GM18868 (cell line): ENCODE measurements at regions not wholly inside any gene's neighbourhood (a gene's known extent, or its start where the extent isn't known, plus 50 kb on each side); places are given as distances from the start of the nearest gene placed in this dataset.

Experiments
- ATAC-seq: cut with Tn5 transposase; IDR thresholded peaks from one replicate; pipeline ENCODE4 v1.9.1; 2021; ENCODE audit warnings: mild to moderate bottlenecking, moderate library complexity; ENCODE audit not compliant: unreplicated experiment

GRCh38 chr11:45449036-45449601 lies 163.0 kb upstream of the SYT13 start:
- no peak for ATAC-seq

- ATAC-seq, result no peak
These were observed 162.4 kb upstream of the SYT13 start for GRCh38 chr11:45448561-45448960.

GRCh38 chr11:45446998-45447397 lies 160.9 kb upstream of the SYT13 start:
- no peak for ATAC-seq

- no peak for ATAC-seq
These were observed 160.3 kb upstream of the SYT13 start for GRCh38 chr11:45446434-45446833.

GRCh38 chr11:45444796-45445195 lies 158.7 kb upstream of the SYT13 start:
- ATAC-seq, result no peak

- no peak for ATAC-seq
These were observed 154.0 kb upstream of the SYT13 start for GRCh38 chr11:45440111-45440510.

GRCh38 chr11:45436966-45437365 lies 150.8 kb upstream of the SYT13 start:
- no peak for ATAC-seq

- no peak for ATAC-seq
These were observed 150.0 kb upstream of the SYT13 start for GRCh38 chr11:45436118-45436517.

GRCh38 chr11:45435706-45436105 lies 149.6 kb upstream of the SYT13 start:
- ATAC-seq, result no peak

GRCh38 chr11:45432910-45433309 lies 146.8 kb upstream of the SYT13 start:
- no peak for ATAC-seq

GRCh38 chr11:45432100-45432499 lies 146.0 kb upstream of the SYT13 start:
- ATAC-seq, result no peak

GRCh38 chr11:45431046-45432018 lies 145.2 kb upstream of the SYT13 start:
- ATAC-seq, result no peak

GRCh38 chr11:45430361-45430760 lies 144.2 kb upstream of the SYT13 start:
- no peak for ATAC-seq

GRCh38 chr11:45429719-45430118 lies 143.6 kb upstream of the SYT13 start:
- ATAC-seq, result no peak

GRCh38 chr11:45428541-45429230 lies 142.5 kb upstream of the SYT13 start:
- ATAC-seq, result no peak

GRCh38 chr11:45428116-45428515 lies 142.0 kb upstream of the SYT13 start:
- ATAC-seq, result no peak

- ATAC-seq, result no peak
These were observed 138.5 kb upstream of the SYT13 start for GRCh38 chr11:45424411-45425180.

GRCh38 chr11:45423475-45424120 lies 137.5 kb upstream of the SYT13 start:
- ATAC-seq, result no peak

GRCh38 chr11:45423036-45423435 lies 136.9 kb upstream of the SYT13 start:
- no peak for ATAC-seq

GRCh38 chr11:45414088-45414487 lies 127.9 kb upstream of the SYT13 start:
- no peak for ATAC-seq
